Sigmoid colon (tissue), 6 donors: ENCODE measurements at regions not wholly inside any gene's neighbourhood (a gene's known extent, or its start where the extent isn't known, plus 50 kb on each side); places are given as distances from the start of the nearest gene placed in this dataset.
"Not testable (repeated sequence)": the region's sequence is repeated elsewhere in the genome, so short reads cannot be mapped to it uniquely, and the experiment has no call there.

ENCODE experiments used
- DNase-seq: peaks from one replicate; pipeline ENCODE4 v3.0.0-alpha.2; 2019
- H3K27ac ChIP-seq, 4 donors: fragments of 200-600 bp; sonication (generic); one replicate each; pipeline ENCODE4 v1.5.1; 2016 to 2019; ENCODE audit warnings: mild to moderate bottlenecking in 1 of 4
- H3K27me3 ChIP-seq, 3 donors: fragments of 200-600 bp; sonication (generic); one replicate each; pipeline ENCODE4 v1.5.1; 2019; ENCODE audit warnings: mild to moderate bottlenecking in 1 of 3
- H3K36me3 ChIP-seq, 4 donors: fragments of 200-600 bp; sonication (generic); one replicate each; pipeline ENCODE4 v1.5.1; 2016 to 2019
- H3K4me1 ChIP-seq, 4 donors: fragments of 200-600 bp; sonication (generic); one replicate each; pipeline ENCODE4 v1.5.1; 2017 to 2019
- H3K4me3 ChIP-seq, 4 donors: fragments of 200-600 bp; sonication (generic); one replicate each; pipeline ENCODE4 v1.5.1; 2017 to 2019; ENCODE audit warnings: mild to moderate bottlenecking in 2 of 4, moderate library complexity in 1 of 4
- H3K9me3 ChIP-seq, 4 donors: fragments of 200-600 bp in 3 of 4; sonication (generic) in 3 of 4; one replicate each; pipeline versions ENCODE4 v1.5.1 to v1.6.1; 2013 to 2019
- EP300 ChIP-seq, 4 donors: sonication (generic); formaldehyde crosslinking; IDR thresholded peaks; one replicate each; pipeline ENCODE4 v1.6.1; 2017; ENCODE audit warnings: antibody characterized with exemption in 4 of 4
- POLR2A ChIP-seq, 2 donors: fragments of 450-650 bp; IDR thresholded peaks; one replicate each; pipeline ENCODE4 v1.6.1; 2016; ENCODE audit warnings: antibody characterized with exemption in 2 of 2, mild to moderate bottlenecking in 2 of 2, moderate library complexity in 2 of 2
- POLR2AphosphoS5 ChIP-seq, 4 donors: sonication (generic); formaldehyde crosslinking; IDR thresholded peaks; one replicate each; pipeline ENCODE4 v1.6.1; 2017; ENCODE audit warnings: antibody characterized with exemption in 4 of 4
- WGBS, 2 donors: extraction: QIAGEN DNeasy Blood & Tissue Kit; methylation state at CpG; one replicate each; pipeline ENCODE4 v1.1.7; 2013; 5-methylcytosine and 5-hydroxymethylcytosine counted together
- intact Hi-C: fragments of 100-400 bp; cut with DNase I; formaldehyde crosslinking; loops from one replicate; pipeline ENCODE4 v1.15.1; 2023
- TF ChIP-seq, protein P1 (sequence below), 4 experiments: fragments of 450-650 bp in 3 of 4; fragments of 200-600 bp in 1 of 4; IDR thresholded peaks; one replicate each; pipeline ENCODE4 v1.5.1; 2016 to 2019; ENCODE audit warnings: antibody characterized with exemption in 4 of 4, mild to moderate bottlenecking in 3 of 4, moderate library complexity in 2 of 4
- donor health status: healthy with polysubstance abuse.
- donor health status: healthy.

DNA sequence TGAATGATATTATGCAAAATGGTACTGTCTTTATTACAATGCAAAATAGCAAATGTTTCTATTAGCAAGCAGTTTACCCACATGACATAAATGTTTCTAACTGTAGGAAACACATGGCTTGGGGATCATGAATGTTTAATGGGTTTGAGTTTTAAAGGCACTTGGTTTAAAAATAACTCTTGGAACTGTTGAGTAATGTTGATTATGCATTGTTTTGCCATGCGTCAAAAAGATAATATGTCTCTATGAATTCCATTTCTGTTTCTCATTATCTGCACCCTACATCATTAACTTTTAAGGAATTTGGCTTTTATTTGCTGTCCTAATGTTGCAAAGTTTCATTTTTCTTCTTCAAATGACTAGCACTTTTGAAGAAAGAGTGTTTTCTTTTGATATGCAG, 1355.5 kb downstream of the SUCLG1 start:
- 67 to 83% methylated on average over 1 of the region's 1 CpG for WGBS, 2 donors
- Histone ChIP-seq H3K36me3 (no peaks in the 10 kb centered on the region), H3K4me1 (peaks cover 0 to 9% (median 3%) of the 10 kb centered on the region in 4 donors), H3K27ac (no peak overlapping the region), H3K9me3 (no peaks in the 10 kb centered on the region), H3K27me3 (no peaks in the 10 kb centered on the region), H3K4me3 (no peak overlapping the region)
- DNase-seq: no peak
- TF ChIP-seq POLR2A (IDR thresholded peaks at IDR 0.05) (no peak), POLR2AphosphoS5 (IDR thresholded peaks at IDR 0.05) (no peak), EP300 (IDR thresholded peaks at IDR 0.05) (no peak)
- TF ChIP-seq, protein P1, sequence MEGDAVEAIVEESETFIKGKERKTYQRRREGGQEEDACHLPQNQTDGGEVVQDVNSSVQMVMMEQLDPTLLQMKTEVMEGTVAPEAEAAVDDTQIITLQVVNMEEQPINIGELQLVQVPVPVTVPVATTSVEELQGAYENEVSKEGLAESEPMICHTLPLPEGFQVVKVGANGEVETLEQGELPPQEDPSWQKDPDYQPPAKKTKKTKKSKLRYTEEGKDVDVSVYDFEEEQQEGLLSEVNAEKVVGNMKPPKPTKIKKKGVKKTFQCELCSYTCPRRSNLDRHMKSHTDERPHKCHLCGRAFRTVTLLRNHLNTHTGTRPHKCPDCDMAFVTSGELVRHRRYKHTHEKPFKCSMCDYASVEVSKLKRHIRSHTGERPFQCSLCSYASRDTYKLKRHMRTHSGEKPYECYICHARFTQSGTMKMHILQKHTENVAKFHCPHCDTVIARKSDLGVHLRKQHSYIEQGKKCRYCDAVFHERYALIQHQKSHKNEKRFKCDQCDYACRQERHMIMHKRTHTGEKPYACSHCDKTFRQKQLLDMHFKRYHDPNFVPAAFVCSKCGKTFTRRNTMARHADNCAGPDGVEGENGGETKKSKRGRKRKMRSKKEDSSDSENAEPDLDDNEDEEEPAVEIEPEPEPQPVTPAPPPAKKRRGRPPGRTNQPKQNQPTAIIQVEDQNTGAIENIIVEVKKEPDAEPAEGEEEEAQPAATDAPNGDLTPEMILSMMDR (IDR thresholded peaks at IDR 0.05): no peak
- intact Hi-C loops: no loop called here

DNA sequence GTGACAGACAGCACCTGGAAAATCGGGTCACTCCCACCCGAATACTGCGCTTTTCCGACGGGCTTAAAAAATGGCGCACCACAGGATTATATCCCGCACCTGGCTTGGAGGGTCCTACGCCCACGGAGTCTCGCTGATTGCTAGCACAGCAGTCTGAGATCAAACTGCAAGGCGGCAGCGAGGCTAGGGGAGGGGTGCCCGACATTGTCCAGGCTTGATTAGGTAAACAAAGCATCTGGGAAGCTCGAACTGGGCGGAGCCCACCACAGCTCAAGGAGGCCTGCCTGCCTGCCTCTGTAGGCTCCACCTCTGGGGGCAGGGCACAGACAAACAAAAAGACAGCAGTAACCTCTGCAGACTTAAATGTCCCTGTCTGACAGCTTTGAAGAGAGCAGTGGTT, 1370.0 kb downstream of the SUCLG1 start:
- H3K4me3 ChIP-seq, H3K27ac ChIP-seq, H3K27me3 ChIP-seq, H3K9me3 ChIP-seq, DNase-seq, H3K36me3 ChIP-seq, intact Hi-C loops, H3K4me1 ChIP-seq: not testable (repeated sequence)
- WGBS, 2 donors: 88% methylated on average over 15 of the region's 15 CpGs

DNA sequence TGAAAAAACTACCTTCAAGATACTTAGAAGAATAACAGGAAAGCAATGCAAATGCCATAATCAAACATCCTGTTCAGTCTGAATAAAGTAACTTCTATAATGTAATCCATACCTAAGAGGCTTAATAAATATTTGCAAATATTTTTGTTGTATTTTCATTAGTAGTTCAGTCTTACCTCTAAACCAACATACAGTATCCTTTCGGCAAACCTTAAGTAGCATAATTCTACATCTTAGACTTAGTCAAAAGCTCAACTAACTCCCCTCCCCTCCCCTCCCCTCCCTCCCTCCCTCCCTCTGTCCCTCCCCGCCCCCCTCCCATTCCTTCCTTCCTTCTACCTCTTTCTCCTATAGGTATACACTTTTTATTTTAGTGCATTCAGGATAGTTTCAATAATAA, 1373.2 kb downstream of the SUCLG1 start:
- H3K27me3 ChIP-seq: no peaks in the 10 kb centered on the region
- no peaks in the 10 kb centered on the region for H3K9me3 ChIP-seq
- WGBS, 2 donors: 89 to 92% methylated on average over 2 of the region's 2 CpGs
- TF ChIP-seq POLR2AphosphoS5 (IDR thresholded peaks at IDR 0.05) (no peak), EP300 (IDR thresholded peaks at IDR 0.05) (no peak), POLR2A (IDR thresholded peaks at IDR 0.05) (no peak)
- TF ChIP-seq, protein P1 (IDR thresholded peaks at IDR 0.05): no peak
- H3K4me1 ChIP-seq: peaks cover 0 to 14% (median 9%) of the 10 kb centered on the region in 4 donors
- no peak overlapping the region for H3K27ac ChIP-seq
- no peaks in the 10 kb centered on the region for H3K36me3 ChIP-seq
- intact Hi-C loops: no loop called here
- no peak for DNase-seq
- no peak overlapping the region for H3K4me3 ChIP-seq

DNA sequence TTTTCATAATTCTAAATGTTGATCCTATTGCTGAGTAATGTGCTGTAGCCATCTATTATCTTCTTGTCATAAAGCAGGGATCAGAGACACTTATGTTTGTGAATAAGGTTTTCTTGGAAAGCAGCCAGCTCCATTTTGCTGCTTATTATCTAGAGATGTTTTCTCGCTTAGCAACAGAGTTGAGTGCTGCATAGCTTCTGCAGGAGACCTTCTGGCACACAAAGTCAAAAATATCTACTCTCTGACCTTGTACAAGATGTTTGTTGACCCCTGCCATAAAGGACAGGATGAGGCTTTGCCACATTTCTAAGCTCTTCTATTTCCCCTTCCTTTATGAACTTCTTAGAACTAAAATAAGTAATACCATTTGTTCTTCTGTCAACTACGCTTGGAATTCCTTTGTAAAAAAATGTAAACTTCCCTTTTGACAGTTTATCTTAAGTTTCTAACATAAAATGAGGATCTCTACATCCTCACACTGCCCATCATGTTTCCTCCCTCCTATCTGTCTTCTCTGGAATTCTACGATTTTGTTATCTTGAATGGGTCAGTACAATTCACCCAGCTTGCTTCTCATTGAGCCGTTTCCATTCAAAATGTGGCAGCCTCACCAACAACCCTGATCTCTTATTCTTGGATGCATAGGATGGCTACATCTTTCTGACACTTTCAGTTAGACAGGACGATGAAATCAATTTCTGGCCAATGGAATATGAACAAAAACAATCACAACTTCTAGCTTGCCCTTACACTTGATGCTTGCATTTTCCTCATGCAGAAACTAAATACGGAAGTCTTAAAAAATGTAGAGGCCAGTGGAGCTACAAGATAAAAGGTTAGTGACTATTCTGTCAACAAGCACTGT, 1377.0 kb downstream of the SUCLG1 start:
- H3K27me3 ChIP-seq: no peaks in the 10 kb centered on the region
- no peaks in the 10 kb centered on the region for H3K36me3 ChIP-seq
- WGBS, 2 donors: 37 to 54% methylated on average over 6 of the region's 6 CpGs
- H3K9me3 ChIP-seq: no peaks in the 10 kb centered on the region
- TF ChIP-seq EP300 (IDR thresholded peaks at IDR 0.05): no peak
- peak in 2 of 4 donors; percentile 16 to 29 for TF ChIP-seq POLR2AphosphoS5 (IDR thresholded peaks at IDR 0.05)
- no peak for TF ChIP-seq POLR2A (IDR thresholded peaks at IDR 0.05)
- no peak overlapping the region for H3K4me3 ChIP-seq
- intact Hi-C loops: no loop called here
- DNase-seq: no peak
- H3K27ac ChIP-seq: peak overlapping the region in 1 of 4 donors; percentile 36
- peaks cover 0 to 14% (median 9%) of the 10 kb centered on the region in 4 donors for H3K4me1 ChIP-seq

DNA sequence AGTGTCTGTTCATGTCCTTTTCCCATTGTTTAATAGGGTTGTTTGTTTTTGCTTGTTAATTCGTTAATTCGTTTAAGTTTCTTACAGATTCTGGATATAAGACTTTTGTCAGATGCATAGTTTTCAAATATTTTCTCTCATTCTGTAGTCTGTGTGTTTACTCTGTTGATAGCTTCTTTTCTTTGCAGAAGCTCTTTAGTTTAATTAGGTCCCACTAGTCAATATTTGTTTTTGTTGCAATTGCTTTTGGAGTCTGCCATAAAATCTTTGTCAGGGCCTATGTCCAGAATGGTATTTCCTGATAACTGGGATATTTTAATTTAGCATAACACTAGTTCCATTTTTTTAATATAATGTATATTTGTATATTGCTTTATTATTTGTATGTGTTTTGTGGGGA, 1380.1 kb downstream of the SUCLG1 start:
- no peak overlapping the region for H3K4me3 ChIP-seq
- no peak for DNase-seq
- H3K4me1 ChIP-seq: peaks cover 0 to 14% (median 9%) of the 10 kb centered on the region in 4 donors
- H3K27me3 ChIP-seq: no peaks in the 10 kb centered on the region
- H3K36me3 ChIP-seq: no peaks in the 10 kb centered on the region
- WGBS, 2 donors: 49 to 69% methylated on average over 2 of the region's 2 CpGs
- H3K27ac ChIP-seq: no peak overlapping the region
- TF ChIP-seq POLR2AphosphoS5 (IDR thresholded peaks at IDR 0.05) (no peak), POLR2A (IDR thresholded peaks at IDR 0.05) (no peak), EP300 (IDR thresholded peaks at IDR 0.05) (no peak)
- TF ChIP-seq, protein P1 (IDR thresholded peaks at IDR 0.05): no peak
- no peaks in the 10 kb centered on the region for H3K9me3 ChIP-seq
- intact Hi-C loops: no loop called here
